ENCODE measurements at regions not wholly inside any gene's neighbourhood (a gene's known extent, or its start where the extent isn't known, plus 50 kb on each side); places are given as distances from the start of the nearest gene placed in this dataset.

- Histone ChIP-seq H3T11ph (ENCODE audit: low read length) (no peak overlapping the region), H3K4ac (ENCODE audit: low read depth, low read length) (no peak overlapping the region), H3K23ac (ENCODE audit: insufficient read length, low read depth, low read length) (no peak overlapping the region), H3K56ac (ENCODE audit: insufficient read length, low read depth, low read length) (no peak overlapping the region), H3K14ac (ENCODE audit: insufficient read depth, low read length) (no peak overlapping the region), H3K9me3 (ENCODE audit: control insufficient read depth, low read depth, low read length) (no peaks in the 10 kb centered on the region), H3K27ac (ENCODE audit: insufficient read length, low read depth, low read length) (no peak overlapping the region), H2BK120ac (ENCODE audit: low read depth, low read length, poor library complexity, severe bottlenecking) (no peak overlapping the region), H3K23me2 (ENCODE audit: insufficient read length, low read depth, low read length, poor library complexity, severe bottlenecking) (no peaks in the 10 kb centered on the region), H3K9ac (ENCODE audit: extremely low read depth, insufficient read length, low read length) (no peak overlapping the region), H3K79me2 (ENCODE audit: insufficient read depth, low read length) (no peaks in the 10 kb centered on the region), H3K4me1 (ENCODE audit: insufficient read depth, low read length) (no peaks in the 10 kb centered on the region), H3K18ac (ENCODE audit: insufficient read length, low read depth, low read length) (no peak overlapping the region), H2BK5ac (ENCODE audit: insufficient read length, low read length) (no peak overlapping the region), H3K79me1 (ENCODE audit: insufficient read depth, low read depth, low read length, poor library complexity, severe bottlenecking) (no peaks in the 10 kb centered on the region), H2AFZ (ENCODE audit: low read length) (no peak overlapping the region), H2BK15ac (ENCODE audit: low read depth, low read length) (no peak overlapping the region), H4K8ac (replicated peaks; ENCODE audit: insufficient read length, low read depth, low read length) (no peak overlapping the region), H2BK12ac (ENCODE audit: insufficient read length, low read depth, low read length) (no peak overlapping the region), H4K5ac (ENCODE audit: insufficient read length, low read depth, low read length) (no peak overlapping the region), H2AK5ac (ENCODE audit: insufficient read length, low read length) (no peak overlapping the region), H3K27me3 (ENCODE audit: insufficient read depth, low read length) (no peaks in the 10 kb centered on the region), H2BK20ac (ENCODE audit: low read depth, low read length, poor library complexity, severe bottlenecking) (no peak overlapping the region), H3K4me2 (ENCODE audit: insufficient read depth, insufficient read length, low read length) (no peak overlapping the region), H4K91ac (ENCODE audit: insufficient read length, low read depth, low read length) (no peak overlapping the region), H4K20me1 (ENCODE audit: control insufficient read depth, insufficient read depth, insufficient read length) (no peaks in the 10 kb centered on the region)
- peaks cover 0 to 2% of the 10 kb centered on the region in 2 experiments; a peak in 1 of 5 replicates for H3K9me3 Mint-ChIP-seq
- no peak for TF ChIP-seq CTCF (conservative IDR thresholded peaks at IDR 0.05)
- H3K4me1 Mint-ChIP-seq, result no peaks in the 10 kb centered on the region
- no peak overlapping the region for H3K27ac Mint-ChIP-seq
- DNase-seq, result no peak
- no peak overlapping the region for H3K4me3 Mint-ChIP-seq
- no peaks in the 10 kb centered on the region for H3K27me3 Mint-ChIP-seq (ENCODE audit: low read depth)
- H3K36me3 Mint-ChIP-seq (ENCODE audit: insufficient read depth in 1 of 3, low read depth in 3 of 3), result no peaks in the 10 kb centered on the region
- no CpG with 5 or more reads among the region's 7 CpGs for WGBS (ENCODE audit: extremely low coverage, insufficient read length, low lambda C conversion rate)
These were observed 507.0 kb downstream of the TBL1XR1 start for GRCh38 chr3:176690083-176690869.

Data from H9 (cell line).